UCSD-AML1 (cell line): ENCODE measurements at regions not wholly inside any gene's neighbourhood (a gene's known extent, or its start where the extent isn't known, plus 50 kb on each side); places are given as distances from the start of the nearest gene placed in this dataset.
"Not testable (repeated sequence)": the region's sequence is repeated elsewhere in the genome, so short reads cannot be mapped to it uniquely, and the experiment has no call there.

ENCODE experiments used
- DNase-seq: peaks from one replicate; lab custom pipeline; 2025; ENCODE audit not compliant: unreplicated experiment; lab: John Stamatoyannopoulos, UW

- no peak for DNase-seq
These were observed 338.7 kb downstream of the LRRIQ3 start for GRCh38 chr1:73859227-73859626.

GRCh38 chr1:73854527-73854926, 343.4 kb downstream of the LRRIQ3 start:
- no peak for DNase-seq

GRCh38 chr1:73842436-73842835, 355.5 kb downstream of the LRRIQ3 start:
- no peak for DNase-seq

GRCh38 chr1:73839922-73840321, 358.1 kb downstream of the LRRIQ3 start:
- DNase-seq = peak; percentile 13

GRCh38 chr1:73832276-73833181, 365.4 kb downstream of the LRRIQ3 start:
- DNase-seq = no peak

GRCh38 chr1:73827283-73827682, 370.7 kb downstream of the LRRIQ3 start:
- not testable (repeated sequence) for DNase-seq

GRCh38 chr1:73824065-73824464, 373.9 kb downstream of the LRRIQ3 start:
- no peak for DNase-seq

GRCh38 chr1:73821520-73821919, 376.5 kb downstream of the LRRIQ3 start:
- no peak for DNase-seq

GRCh38 chr1:73820843-73821242, 377.1 kb downstream of the LRRIQ3 start:
- DNase-seq = no peak

- no peak for DNase-seq
These were observed 384.3 kb downstream of the LRRIQ3 start for GRCh38 chr1:73813716-73814115.

GRCh38 chr1:73813236-73813635, 384.7 kb downstream of the LRRIQ3 start:
- no peak for DNase-seq

GRCh38 chr1:73811798-73812197, 386.2 kb downstream of the LRRIQ3 start:
- no peak for DNase-seq

GRCh38 chr1:73804935-73805334, 393.0 kb downstream of the LRRIQ3 start:
- DNase-seq = no peak

- no peak for DNase-seq
These were observed 394.6 kb downstream of the LRRIQ3 start for GRCh38 chr1:73803380-73803779.

- no peak for DNase-seq
These were observed 396.0 kb downstream of the LRRIQ3 start for GRCh38 chr1:73801912-73802429.

- DNase-seq = no peak
These were observed 397.6 kb downstream of the LRRIQ3 start for GRCh38 chr1:73800376-73800775.

GRCh38 chr1:73789965-73790364, 408.0 kb downstream of the LRRIQ3 start:
- no peak for DNase-seq

GRCh38 chr1:73784026-73784425, 413.9 kb downstream of the LRRIQ3 start:
- DNase-seq = no peak

GRCh38 chr1:73783352-73783751, 414.6 kb downstream of the LRRIQ3 start:
- no peak for DNase-seq

GRCh38 chr1:73782901-73783300, 415.1 kb downstream of the LRRIQ3 start:
- no peak for DNase-seq

GRCh38 chr1:73781251-73781650, 416.7 kb downstream of the LRRIQ3 start:
- no peak for DNase-seq

GRCh38 chr1:73778471-73778870, 419.5 kb downstream of the LRRIQ3 start:
- no peak for DNase-seq

GRCh38 chr1:73775896-73776295, 422.1 kb downstream of the LRRIQ3 start:
- DNase-seq = no peak
